HL-60 (cell line): ENCODE measurements at regions not wholly inside any gene's neighbourhood (a gene's known extent, or its start where the extent isn't known, plus 50 kb on each side); places are given as distances from the start of the nearest gene placed in this dataset.

ENCODE experiments used
- DNase-seq, 2 experiments: peaks; one replicate each; pipeline ENCODE4 v3.0.0-alpha.2; 2010 to 2020; ENCODE audit warnings: low read depth in 1 of 2, low spot score in 1 of 2
- H3K27ac ChIP-seq: fragments of 250-450 bp; sonication (Bioruptor Pico); replicated peaks from 2 replicates; pipeline ENCODE4 v1.5.1; 2020; ENCODE audit warnings: mild to moderate bottlenecking, moderate library complexity
- H3K27me3 ChIP-seq: fragments of 250-450 bp; sonication (Bioruptor Pico); 2 replicates; pipeline ENCODE4 v1.5.1; 2021; ENCODE audit warnings: mild to moderate bottlenecking, moderate library complexity; ENCODE audit not compliant: insufficient read depth, poor library complexity, severe bottlenecking
- H3K4me3 ChIP-seq: replicated peaks from 2 replicates; pipeline ENCODE4 v1.5.1; 2011; ENCODE audit warnings: mild to moderate bottlenecking, control low read depth, low read length; ENCODE audit not compliant: insufficient read depth
- CTCF ChIP-seq: IDR thresholded peaks from one replicate; pipeline ENCODE4 v1.5.1; 2011; ENCODE audit warnings: low read length, control low read depth, inconsistent platforms; ENCODE audit not compliant: insufficient read depth
- GABPA ChIP-seq: IDR thresholded peaks from 2 replicates; pipeline ENCODE4 v1.6.1; 2012; ENCODE audit warnings: low read depth
- POLR2AphosphoS5 ChIP-seq: IDR thresholded peaks from 2 replicates; pipeline ENCODE4 v1.6.1; 2012; ENCODE audit warnings: low read depth
- REST ChIP-seq: IDR thresholded peaks from 2 replicates; pipeline ENCODE4 v1.6.1; 2012; ENCODE audit warnings: low read depth; ENCODE audit not compliant: insufficient replicate concordance
- SPI1 ChIP-seq: IDR thresholded peaks from 2 replicates; pipeline ENCODE4 v1.6.1; 2012; ENCODE audit warnings: low read depth, mild to moderate bottlenecking, borderline replicate concordance

- Histone ChIP-seq H3K27me3 (no peaks in the 10 kb centered on the region), H3K4me3 (no peak overlapping the region), H3K27ac (no peak overlapping the region)
- TF ChIP-seq GABPA (no peak), SPI1 (no peak), CTCF (no peak), REST (no peak), POLR2AphosphoS5 (no peak)
- no peak for DNase-seq
Observed at GRCh38 chr7:41762641-41763040, 59.8 kb upstream of the INHBA start.

- Histone ChIP-seq H3K27ac (no peak overlapping the region), H3K4me3 (no peak overlapping the region), H3K27me3 (no peaks in the 10 kb centered on the region)
- TF ChIP-seq GABPA (no peak), CTCF (no peak), SPI1 (no peak), REST (no peak), POLR2AphosphoS5 (no peak)
- DNase-seq = no peak
Observed at GRCh38 chr7:41760293-41760692, 57.4 kb upstream of the INHBA start.

GRCh38 chr7:41758321-41758720 lies 55.4 kb upstream of the INHBA start:
- TF ChIP-seq REST (no peak), POLR2AphosphoS5 (no peak), CTCF (no peak), GABPA (no peak), SPI1 (no peak)
- Histone ChIP-seq H3K27me3 (no peaks in the 10 kb centered on the region), H3K4me3 (no peak overlapping the region), H3K27ac (no peak overlapping the region)
- peak in 1 of 2 experiments; percentile 39 for DNase-seq
